ENCODE measurements at regions not wholly inside any gene's neighbourhood (a gene's known extent, or its start where the extent isn't known, plus 50 kb on each side); places are given as distances from the start of the nearest gene placed in this dataset.

DNA sequence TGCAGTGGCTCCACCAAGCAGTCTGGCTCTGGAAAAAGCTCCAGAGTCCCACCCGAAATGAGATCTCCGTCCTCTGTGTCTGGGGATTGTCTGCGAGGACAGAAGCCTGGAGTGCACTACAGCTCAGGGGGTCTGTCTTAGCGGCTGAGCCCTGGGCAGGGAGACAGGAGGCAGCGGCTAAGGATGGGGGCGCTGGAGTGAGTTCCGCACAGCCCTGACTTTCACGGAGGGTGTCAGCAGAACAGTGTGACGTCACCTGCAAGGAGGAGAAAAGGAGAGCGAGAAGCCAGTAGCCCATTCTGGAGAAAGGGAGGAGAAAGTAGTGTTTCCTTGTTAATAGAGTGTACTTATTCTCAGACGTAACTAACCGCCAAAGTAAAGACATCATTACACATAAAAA lies 97.6 kb downstream of the FAM50B start:
- Histone ChIP-seq H3K27me3 (ENCODE audit: low read depth) (peaks cover 11% of the 10 kb centered on the region), H3K27ac (no peak overlapping the region), H3K36me3 (no peaks in the 10 kb centered on the region), H3K9me3 (no peaks in the 10 kb centered on the region), H3K4me3 (no peak overlapping the region), H3K4me1 (no peaks in the 10 kb centered on the region)
- ATAC-seq: no peak
- intact Hi-C loops (cut with DNase I): no loop called here
- TF ChIP-seq, protein P1, sequence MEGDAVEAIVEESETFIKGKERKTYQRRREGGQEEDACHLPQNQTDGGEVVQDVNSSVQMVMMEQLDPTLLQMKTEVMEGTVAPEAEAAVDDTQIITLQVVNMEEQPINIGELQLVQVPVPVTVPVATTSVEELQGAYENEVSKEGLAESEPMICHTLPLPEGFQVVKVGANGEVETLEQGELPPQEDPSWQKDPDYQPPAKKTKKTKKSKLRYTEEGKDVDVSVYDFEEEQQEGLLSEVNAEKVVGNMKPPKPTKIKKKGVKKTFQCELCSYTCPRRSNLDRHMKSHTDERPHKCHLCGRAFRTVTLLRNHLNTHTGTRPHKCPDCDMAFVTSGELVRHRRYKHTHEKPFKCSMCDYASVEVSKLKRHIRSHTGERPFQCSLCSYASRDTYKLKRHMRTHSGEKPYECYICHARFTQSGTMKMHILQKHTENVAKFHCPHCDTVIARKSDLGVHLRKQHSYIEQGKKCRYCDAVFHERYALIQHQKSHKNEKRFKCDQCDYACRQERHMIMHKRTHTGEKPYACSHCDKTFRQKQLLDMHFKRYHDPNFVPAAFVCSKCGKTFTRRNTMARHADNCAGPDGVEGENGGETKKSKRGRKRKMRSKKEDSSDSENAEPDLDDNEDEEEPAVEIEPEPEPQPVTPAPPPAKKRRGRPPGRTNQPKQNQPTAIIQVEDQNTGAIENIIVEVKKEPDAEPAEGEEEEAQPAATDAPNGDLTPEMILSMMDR (IDR thresholded peaks at IDR 0.05): no peak
- no peak for DNase-seq

DNA sequence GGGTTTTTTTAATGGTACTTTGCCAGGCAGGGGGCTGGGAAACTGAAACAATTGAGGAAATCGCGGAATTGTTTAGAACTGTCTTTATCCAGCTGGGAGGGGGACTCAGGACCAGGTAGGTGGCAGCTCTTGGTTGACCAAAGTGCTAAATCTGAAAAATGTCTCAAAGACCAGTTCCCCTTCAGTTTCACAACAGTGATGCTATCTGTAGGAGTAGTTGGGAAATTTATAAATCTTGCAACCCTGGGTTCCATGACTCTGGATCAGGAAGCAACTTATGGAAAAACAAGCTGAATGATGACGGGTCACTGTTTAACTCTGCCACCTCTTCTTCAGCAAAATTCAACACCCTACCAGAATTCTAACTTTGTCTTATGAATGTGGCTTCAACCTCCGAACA lies 99.7 kb downstream of the FAM50B start:
- intact Hi-C loops (cut with DNase I): no loop called here
- Histone ChIP-seq H3K4me1 (no peaks in the 10 kb centered on the region), H3K4me3 (no peak overlapping the region), H3K36me3 (no peaks in the 10 kb centered on the region), H3K27me3 (ENCODE audit: low read depth) (peaks cover 7% of the 10 kb centered on the region), H3K9me3 (peaks cover 4% of the 10 kb centered on the region), H3K27ac (no peak overlapping the region)
- no peak for ATAC-seq
- no peak for DNase-seq
- TF ChIP-seq, protein P1 (IDR thresholded peaks at IDR 0.05): no peak

DNA sequence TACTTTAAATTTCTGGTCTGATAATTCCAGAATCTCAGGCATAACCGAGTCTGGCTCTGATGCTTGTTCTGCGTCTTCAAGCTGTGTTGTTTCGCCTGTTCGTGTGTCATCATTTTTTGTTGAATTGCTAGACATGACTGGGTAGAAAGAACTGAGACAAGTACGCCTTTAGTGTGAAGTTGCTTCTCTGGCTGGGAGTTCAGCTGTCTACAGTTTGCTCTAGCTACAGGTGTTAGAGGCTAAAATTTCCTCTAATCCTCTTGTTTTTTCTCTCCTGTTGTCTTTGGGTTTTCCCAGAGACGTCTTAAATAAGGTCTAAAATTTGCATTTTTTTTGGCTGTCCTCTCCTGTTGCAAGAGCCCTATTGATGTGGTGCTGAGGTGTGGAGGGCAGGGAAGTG lies 100.3 kb downstream of the FAM50B start:
- Histone ChIP-seq H3K4me1 (no peaks in the 10 kb centered on the region), H3K4me3 (no peak overlapping the region), H3K9me3 (peaks cover 4% of the 10 kb centered on the region), H3K27ac (no peak overlapping the region), H3K27me3 (ENCODE audit: low read depth) (peaks cover 7% of the 10 kb centered on the region), H3K36me3 (no peaks in the 10 kb centered on the region)
- ATAC-seq (no peak), DNase-seq (no peak)
- intact Hi-C loops (cut with DNase I): no loop called here
- TF ChIP-seq, protein P1 (IDR thresholded peaks at IDR 0.05): no peak

DNA sequence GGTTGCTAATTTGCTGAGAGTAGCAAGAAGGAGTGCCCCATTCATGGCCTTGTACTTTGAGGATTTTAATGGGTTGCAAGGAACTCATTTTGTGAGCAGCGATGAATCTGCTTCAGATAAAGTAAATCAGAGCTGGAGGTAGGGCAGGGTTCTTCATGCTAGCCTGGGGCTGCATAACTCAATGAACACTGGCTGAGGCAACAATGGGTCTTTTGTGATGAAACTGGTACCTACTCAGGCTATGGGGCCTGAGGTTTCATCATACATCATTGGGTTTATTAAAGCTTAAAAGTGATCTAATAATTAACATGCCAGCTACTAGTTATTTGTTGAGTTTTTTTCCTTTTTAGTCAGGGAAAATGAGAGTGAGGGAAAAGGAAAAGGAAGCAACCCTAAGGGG lies 106.9 kb downstream of the FAM50B start:
- intact Hi-C loops (cut with DNase I): no loop called here
- H3K27me3 ChIP-seq (ENCODE audit: low read depth): no peaks in the 10 kb centered on the region
- no peaks in the 10 kb centered on the region for H3K4me1 ChIP-seq
- DNase-seq: no peak
- H3K36me3 ChIP-seq: no peaks in the 10 kb centered on the region
- H3K9me3 ChIP-seq: peaks cover 4% of the 10 kb centered on the region
- TF ChIP-seq, protein P1 (IDR thresholded peaks at IDR 0.05): no peak
- H3K4me3 ChIP-seq: no peak overlapping the region
- H3K27ac ChIP-seq: no peak overlapping the region
- no peak for ATAC-seq

DNA sequence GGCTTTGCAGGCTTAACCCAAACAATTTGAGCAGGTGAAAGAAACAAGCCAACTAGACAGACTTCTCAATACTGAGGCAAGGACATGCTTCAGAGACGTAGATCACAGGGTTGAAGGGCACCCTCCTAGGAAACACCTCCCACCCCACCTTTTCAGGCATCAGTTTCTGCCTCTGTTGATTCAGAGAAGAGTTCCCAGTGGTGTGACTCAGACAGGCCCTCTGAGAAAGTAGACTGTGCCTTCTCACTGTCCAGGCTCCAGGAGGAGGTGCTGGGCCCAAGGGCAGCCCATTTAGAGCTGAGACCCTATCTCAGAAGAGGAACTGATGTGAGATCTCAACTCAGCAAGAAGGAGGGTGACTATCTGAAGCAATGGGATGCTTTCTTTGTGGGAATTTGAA lies 108.1 kb downstream of the FAM50B start:
- peaks cover 4% of the 10 kb centered on the region for H3K9me3 ChIP-seq
- DNase-seq (no peak), ATAC-seq (no peak)
- TF ChIP-seq, protein P1 (IDR thresholded peaks at IDR 0.05): no peak
- H3K36me3 ChIP-seq: no peaks in the 10 kb centered on the region
- H3K27me3 ChIP-seq (ENCODE audit: low read depth): no peaks in the 10 kb centered on the region
- H3K4me3 ChIP-seq: no peak overlapping the region
- H3K27ac ChIP-seq: no peak overlapping the region
- H3K4me1 ChIP-seq: no peaks in the 10 kb centered on the region
- intact Hi-C loops (cut with DNase I): no loop called here

DNA sequence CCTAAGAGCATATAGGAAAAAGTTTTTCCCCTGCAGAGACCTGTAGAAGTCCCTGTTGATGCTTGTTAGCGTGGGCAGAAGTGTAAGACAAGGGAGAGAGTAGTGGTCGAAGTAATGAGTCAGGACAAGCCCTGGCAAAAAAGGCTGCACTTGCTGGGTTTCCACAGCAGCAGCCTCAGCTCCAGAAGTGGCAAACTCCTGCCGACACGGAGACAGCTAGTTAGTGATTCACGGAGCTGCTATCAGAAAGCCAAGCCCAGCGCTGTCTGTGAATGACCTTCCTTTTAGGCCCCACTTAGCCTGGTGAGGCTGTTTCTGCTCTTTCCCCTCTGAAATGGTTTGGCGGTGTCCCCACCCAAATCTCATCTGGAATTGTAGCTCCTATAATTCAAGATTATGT lies 109.1 kb downstream of the FAM50B start:
- H3K36me3 ChIP-seq: no peaks in the 10 kb centered on the region
- intact Hi-C loops (cut with DNase I): no loop called here
- ATAC-seq: no peak

More for the DNA sequence above, 109.1 kb downstream of the FAM50B start:
- Histone ChIP-seq H3K9me3 (no peaks in the 10 kb centered on the region), H3K27me3 (ENCODE audit: low read depth) (no peaks in the 10 kb centered on the region), H3K4me1 (no peaks in the 10 kb centered on the region), H3K27ac (no peak overlapping the region), H3K4me3 (no peak overlapping the region)
- TF ChIP-seq, protein P1 (IDR thresholded peaks at IDR 0.05): no peak
- DNase-seq: no peak
